ENCODE measurements at regions not wholly inside any gene's neighbourhood (a gene's known extent, or its start where the extent isn't known, plus 50 kb on each side); places are given as distances from the start of the nearest gene placed in this dataset.
"Not testable (repeated sequence)": the region's sequence is repeated elsewhere in the genome, so short reads cannot be mapped to it uniquely, and the experiment has no call there.

DNA sequence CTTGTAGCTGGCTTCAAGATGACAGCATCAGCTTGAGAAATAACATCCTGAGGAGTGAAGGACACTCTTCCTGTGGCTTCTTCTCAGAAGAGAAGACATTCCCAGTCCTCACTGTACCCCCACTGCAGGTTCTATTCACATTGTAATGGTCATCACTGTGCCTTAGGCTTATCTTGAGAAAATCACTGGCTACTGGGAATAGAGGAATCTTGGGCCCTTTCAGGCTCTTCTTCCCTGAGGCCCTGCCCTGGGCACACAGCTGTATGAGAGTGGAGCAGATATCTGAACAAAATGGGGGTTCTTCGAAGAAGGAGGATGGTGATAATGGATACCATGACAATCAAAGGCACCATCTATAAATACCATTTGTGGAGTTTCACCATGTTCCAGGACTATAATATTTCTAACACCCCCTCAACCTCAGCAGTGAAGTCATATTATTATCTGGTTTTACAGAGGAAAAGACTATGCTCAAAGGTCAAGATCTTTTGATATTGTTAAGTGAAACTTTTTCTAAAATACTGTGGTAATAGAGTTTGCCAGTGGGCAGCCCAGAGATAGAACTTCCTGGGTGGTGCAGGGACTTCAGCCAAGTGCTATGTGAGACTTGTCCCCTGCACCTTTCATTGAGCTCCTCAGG is 143.1 kb upstream of the KCNE2 start:
- no peak for DNase-seq

DNA sequence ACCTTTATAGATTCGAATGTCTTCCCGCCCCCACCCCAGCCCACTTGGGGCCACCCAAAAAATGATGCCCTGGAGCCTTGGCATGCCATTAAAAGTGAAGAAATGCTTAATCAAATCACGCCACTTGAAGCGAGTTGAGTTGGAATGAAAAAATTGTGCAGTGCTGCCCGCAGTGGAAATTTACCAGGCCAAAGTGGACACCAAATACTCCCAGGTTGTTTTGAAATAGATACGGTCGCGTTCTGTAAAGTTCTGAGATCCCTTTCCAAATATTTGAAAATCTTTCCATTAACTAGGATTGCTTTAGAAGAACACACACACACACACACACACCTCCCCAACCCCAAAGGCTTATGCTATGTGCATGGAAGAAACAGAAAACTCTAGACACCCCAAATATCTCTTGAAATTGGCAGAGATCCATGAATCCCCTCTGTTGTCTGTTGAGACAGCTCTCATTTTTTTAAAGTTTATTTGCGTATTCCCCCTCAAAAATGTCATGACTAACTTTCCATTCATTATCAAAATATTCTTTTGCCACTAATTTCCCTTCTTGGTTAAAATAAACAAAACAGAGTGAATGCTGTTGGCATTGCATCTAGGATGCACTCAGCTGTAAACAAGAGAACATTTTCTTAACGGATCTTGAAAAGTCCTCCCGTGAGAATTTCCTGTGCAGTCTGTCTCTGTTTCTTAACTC is 142.3 kb upstream of the KCNE2 start:
- no peak for DNase-seq

DNA sequence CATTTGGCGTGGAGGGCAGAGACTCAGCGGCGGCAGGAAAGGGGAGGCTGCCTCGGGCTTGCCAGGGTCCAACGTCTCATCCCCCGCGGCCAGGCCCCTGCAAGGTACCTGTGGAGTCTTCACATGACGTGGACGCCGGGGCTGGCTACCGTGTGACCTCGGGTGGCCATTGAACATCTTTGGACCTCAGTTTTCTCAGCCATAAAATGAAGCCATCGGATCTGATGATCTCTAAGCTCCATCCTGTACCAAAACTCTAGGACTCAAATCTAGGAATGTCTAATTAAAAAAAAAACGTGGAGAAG is 141.8 kb upstream of the KCNE2 start:
- DNase-seq = no peak

DNA sequence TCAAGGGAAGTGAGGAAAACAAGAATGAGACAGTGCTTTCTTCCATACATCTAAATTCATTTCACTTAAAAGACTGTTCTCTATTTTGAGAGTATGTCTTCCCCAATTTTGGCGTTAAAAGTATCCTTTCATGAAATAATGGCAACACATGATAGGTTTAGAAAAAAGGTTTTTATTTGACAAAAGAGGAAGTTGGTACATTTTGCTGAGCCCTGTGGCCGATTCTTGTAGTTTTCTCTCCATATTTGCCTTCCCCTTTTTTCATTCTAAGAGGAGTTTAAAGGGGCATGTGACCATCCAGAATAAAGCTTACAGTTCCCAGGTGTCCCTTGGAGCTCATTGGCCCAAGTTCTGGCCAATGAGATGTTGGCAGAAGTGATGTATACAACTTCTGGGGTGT is 140.4 kb upstream of the KCNE2 start:
- DNase-seq = no peak

DNA sequence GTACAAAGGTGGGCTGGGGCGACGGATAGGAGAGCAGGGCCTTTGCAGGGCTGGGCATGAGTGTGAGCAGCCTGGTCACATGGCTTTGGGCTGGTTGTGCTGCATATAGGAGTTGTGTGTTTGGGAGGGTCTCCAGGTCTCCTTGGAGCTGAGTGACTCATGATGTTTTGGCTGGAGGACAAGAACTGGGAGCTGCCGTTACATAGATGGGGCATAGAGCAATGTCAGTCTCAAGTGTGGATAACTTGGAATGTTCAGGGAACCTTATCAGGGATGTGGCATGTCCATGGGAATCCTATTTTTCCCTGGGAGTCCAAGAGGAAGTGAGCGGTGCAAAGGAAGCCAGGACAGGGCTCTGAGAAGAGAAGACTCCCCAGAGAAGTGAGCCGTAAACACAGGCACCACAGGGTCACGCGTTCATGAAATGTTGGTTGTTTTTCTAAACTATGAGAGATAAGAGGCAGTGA is 136.4 kb upstream of the KCNE2 start:
- no peak for DNase-seq

DNA sequence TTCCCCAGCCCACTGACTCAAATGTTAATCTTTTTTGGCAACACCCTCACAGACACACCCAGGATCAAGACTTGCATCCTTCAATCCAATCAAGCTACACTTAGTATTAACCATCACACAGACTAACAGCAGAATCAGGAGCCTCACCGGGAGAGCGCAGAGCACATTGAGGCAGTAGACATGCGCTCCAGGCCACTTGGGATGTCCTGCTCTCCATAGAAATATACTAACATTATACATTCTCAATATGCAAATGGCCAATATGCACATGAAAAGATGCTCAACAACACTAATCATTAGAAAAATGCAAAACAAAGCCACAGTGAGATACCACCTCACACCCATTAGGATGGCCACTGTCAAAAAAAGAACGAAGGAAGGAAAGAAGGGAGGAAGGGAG is 135.0 kb upstream of the KCNE2 start:
- DNase-seq = no peak

DNA sequence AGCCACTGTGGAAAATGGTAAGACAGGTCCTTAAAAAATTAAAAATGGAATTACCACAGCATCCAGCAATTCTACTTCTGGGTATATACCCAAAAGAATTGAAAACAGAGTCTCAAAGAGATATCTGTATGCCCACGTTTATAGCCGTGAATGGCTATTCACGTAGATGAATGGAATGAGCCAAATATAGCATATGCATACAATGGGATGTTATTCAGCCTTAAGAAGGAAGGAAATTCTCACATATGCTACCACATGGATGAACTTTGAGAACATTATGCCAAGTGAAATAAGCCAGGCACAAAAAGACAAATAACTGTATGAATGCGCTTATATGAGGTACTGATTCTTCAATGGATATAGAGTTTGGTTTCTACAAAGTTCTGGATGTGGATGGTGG is 134.5 kb upstream of the KCNE2 start:
- no peak for DNase-seq

DNA sequence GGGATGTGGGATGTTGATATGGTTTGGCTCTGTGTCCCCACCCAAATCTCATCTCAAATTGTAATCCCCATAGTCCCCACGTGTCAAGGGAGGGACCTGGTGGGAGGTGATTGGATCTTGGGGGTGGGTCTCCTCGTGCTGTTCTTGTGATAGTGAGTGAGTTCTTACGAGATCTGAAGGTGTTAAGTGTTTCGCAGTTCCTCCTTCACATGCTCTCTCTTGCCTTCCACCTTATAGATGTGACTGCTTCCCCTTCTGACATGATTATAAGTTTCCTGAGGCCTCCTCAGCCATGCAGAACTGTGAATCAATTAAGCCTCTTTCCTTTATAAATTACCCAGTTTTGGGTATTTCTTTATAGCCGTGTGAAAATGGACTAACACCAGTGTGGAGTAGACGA is 130.1 kb upstream of the KCNE2 start:
- not testable (repeated sequence) for DNase-seq

DNA sequence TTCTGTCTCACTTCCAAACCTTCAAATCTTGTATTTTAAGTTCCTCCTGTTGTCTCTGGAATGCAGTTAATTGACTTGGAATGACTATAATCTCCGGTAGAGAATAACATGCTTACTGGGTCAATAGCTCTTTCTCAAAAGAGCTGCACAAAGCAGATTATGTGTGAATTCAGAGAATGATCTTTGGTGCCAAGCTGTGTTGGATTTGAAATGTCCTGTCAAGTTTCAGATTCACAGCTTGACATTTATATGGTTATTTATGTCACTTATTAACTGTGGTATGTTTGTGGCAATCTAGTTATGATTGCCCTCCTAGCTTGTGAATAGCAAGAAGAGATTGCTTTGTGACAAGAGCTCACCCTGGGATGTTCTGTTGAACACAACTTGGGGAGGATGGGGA is 128.3 kb upstream of the KCNE2 start:
- DNase-seq = no peak

DNA sequence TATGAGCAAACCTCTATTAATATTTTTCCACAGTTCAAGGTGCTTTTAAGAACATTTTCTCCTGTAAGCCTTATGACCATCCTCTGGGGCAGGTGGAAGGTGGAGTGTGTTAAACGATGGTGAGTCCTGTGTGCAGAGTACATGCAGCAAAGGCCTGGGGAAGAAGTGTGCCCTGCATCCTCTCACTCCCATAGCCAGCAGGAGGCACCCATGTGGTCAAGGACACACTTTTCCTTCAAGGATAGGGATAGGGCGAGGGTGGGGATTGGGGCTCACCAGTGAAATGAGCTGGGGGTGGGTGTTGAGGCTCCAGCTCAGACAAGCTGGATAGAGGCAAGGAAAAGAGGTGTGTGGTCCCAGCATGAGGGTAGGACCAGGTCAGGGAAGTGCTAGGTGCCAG is 120.8 kb upstream of the KCNE2 start:
- DNase-seq = no peak

DNA sequence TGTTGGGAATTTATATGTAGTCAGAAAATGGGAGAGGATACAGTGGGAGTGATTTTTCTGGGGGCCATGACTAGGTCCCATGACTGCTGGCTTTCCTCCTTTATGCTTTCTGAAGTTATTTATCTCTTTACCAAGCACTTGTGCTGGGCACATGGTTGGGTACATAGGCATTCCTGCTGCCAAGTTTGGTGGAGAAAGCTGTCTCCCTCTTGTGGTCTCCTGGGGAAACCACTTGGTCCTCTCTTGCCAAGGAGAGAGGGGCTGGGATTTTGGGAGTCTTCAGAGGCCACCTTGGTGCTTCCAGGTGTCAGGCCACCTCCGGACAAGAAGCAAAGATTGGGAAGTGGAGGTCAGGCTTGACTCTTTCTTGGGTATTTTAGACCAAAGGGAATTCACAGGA is 120.2 kb upstream of the KCNE2 start:
- DNase-seq = peak; percentile 29 to 69

DNA sequence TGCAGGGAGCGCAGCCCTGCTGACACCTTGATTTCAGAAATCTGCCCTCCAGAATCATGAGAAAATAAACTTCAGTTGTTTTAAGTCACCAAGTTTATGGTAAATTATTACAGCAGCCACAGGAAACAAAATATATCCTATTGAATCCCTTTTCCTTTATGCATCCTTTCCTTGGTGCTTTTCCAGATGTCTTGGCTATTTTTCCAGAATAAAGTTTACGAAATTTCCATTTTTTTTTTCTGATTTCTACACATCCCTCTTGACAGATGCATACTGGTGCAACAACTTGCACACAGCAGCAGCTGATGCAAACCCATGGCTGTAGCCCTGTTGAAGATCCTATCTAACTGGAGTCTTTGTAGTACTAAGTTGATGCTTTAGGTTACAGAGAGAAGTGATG is 111.1 kb upstream of the KCNE2 start:
- DNase-seq = no peak

DNA sequence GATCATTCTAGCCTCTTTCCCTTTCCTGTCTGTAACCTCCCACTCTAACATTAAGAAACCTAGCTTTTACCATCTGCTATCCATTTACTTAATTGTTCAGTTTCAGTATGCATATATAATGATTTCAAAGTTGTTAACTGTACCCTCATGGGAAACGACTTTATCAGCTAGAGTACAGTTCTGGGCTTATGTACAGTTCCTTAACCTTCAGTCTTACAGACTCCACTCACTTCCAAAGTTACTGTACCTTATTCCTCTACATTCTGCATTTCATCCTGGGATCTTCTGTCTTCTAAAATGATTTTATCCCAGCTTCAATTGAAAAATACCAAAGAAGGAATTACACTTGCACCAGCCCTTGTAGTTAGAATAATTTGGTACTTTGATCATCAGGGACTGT is 108.7 kb upstream of the KCNE2 start:
- DNase-seq = no peak

DNA sequence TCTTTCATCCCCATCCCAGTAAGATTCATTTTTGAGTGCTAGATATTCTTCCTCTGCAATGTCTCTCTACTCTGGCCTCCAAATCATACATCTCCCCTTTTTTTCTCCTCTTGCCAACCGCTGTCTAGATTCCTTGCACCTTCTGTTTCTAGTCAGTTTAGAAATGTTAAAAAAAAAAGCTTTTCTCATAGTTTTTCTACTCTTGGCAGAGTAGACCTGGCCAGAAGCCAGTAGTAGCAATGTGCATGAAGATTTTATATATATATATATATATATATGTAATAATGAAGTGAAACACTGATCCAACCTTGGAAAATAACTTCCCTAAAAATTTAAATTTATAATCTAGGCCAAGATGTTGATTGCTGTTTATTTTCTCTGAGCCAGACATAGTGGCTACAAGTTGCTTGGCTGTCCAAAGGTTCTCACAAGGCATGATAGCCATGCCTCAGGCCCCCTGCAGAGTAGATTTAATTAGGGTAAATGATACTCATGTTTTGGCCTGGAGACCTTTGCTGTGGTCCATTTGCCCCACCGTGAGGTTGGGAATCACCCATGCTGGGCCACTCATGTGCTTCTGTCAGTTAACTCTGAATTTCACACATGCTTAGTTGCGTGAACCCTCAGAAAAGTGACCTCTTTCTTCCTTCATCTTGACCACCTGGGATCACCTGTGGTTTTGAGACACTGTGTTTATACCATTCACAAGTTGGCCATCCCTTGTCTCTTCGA is 103.4 kb upstream of the KCNE2 start:
- no peak for DNase-seq

DNA sequence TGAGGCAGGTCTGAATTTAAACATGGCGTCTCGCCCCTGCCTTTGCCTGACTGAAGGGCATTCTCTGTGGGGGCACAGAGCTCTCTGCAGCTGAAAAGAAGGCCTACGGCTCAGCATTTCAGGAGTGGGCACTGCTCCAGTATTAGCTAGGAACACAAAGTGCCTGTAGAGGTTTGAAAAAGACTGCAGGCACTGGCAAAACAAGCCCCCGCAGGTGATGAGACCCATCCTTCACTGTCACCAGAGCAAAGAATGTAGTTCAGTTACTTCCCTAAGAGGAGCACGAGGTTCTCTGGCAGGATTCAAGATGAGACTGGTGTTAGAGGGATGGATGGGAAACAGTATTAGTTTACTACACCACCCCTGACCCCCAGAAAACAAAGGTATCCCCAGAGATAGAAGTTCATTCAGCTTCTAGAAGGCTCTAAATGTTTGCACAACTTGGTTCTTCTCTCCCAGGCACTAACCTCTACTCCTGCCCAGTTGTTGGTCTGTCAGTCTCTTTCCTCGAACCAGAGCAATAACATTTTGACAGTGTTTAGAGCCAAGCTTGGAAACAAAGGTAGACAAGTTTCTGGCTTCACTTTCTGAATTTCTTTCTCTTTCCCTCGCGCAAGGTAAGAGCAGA is 101.9 kb upstream of the KCNE2 start:
- DNase-seq = no peak

DNA sequence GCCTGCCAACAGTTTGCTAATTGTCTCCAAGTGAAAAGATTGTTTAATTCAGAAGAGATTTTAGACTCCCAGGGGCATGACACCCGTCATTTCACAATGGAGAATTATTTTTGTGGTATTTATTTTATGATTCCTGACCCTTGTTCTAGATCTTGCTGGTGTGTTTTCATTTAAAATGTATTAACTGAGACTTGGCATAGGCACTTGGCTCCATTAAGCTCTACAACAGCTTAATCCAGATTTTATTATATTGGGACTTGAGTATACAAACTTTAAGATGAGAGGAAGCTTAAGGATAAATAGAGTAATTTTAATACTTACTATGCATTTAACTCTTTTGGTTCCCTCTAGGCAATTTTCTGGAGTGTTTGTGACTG is 101.3 kb upstream of the KCNE2 start:
- no peak for DNase-seq

DNA sequence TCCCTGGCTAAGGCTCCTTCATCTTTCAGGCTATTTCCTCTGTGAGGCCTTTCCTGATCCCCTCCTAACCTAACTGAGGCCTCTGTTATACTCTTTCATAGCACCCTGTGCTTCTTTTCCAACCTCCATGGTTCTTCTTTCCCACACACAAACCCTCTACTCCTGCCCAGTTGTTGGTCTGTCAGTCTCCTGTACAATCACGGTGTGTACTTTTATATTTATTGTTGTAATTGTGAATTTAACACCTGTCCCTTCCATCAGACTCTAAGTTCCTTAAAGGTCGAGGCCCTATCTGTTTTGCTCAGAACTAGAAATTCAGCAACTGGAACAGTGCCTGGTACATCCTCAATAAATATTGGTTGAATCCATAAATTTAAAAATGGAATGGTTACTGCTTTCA is 100.2 kb upstream of the KCNE2 start:
- DNase-seq = no peak

DNA sequence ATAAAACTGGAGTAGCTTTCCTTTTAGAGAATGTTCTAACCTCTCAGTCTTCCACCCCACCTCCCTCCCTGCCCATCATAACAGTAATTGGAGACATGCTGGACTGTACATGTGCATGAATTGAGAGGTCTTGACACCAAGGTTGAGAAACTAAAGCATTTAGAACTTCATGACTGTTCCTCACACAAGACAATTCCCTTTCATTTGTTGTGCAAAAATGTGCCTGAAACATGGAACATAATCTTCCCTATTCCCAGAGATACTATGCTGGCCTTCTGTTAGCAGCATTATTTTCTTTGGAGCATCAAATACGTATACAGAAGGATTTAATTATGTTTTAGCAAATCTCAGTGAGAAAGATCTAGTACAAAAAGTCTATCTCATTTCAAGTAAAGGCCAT is 97.5 kb upstream of the KCNE2 start:
- DNase-seq = no peak

DNA sequence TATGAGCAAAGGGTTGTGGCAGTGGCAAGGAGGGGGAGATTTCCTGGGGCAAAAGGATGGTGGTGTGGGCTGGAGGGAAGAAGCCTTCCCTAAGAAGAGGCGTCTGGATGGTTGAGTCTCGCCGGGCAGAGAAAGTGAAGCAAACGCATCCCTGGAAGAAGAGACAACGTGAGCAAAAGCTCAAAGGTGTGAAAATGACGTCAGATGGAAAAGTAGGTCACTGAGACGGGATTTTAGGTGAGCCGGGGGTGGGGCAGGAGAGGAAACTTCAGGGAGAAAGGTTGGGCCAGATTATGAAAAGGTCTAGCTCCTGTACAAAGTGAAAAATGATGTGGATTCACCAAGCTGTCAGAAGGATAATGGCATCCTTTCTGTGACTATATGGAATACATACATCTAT is 95.3 kb upstream of the KCNE2 start:
- no peak for DNase-seq

DNA sequence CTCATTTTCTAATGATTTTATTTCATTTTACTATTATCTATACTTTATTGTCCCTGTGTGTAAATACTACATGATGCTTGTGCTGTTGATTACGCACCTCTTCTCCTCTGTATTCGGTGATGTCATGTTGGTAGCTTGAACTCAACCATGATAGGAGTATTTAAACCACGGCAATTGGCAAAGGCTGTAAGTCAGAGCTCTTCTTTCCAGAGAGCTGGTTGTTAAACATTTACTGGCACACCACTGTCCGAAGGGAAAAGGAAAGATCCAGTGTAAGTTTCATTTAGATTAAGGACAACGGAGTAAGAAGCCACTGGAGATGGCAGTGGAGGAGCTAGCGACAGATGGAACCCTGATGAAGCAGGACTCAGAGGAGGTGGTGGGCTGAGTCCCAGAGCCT is 93.4 kb upstream of the KCNE2 start:
- DNase-seq = no peak

DNA sequence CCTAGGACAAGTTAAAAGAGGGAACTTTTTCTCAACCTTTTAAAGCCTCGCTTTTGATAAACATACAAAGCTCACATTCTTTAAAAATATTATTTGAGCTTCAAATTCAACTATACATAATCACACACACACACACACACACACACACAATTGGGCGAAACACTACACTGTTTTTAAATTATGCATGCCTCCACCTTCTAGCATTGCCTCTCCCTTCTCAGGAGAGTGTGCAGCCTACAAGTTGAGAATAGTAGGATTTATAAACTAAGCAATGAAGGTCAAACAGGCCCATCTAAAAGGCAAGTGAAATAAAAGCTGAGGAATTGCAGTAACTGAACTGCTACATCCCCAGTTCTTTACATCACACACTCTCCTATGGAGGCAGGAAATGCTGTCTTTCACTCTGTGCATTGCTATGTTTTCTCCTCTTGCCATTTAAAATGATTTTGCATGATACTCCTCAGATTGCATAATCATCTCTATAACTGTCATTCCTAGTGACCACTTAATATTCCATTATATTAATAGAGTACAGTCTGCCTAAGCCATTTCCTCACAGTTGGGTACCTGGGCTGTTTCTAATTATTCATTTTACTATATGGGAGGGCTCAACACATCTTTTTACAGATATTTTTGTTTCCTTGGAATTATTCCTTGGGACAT is 92.5 kb upstream of the KCNE2 start:
- no peak for DNase-seq

DNA sequence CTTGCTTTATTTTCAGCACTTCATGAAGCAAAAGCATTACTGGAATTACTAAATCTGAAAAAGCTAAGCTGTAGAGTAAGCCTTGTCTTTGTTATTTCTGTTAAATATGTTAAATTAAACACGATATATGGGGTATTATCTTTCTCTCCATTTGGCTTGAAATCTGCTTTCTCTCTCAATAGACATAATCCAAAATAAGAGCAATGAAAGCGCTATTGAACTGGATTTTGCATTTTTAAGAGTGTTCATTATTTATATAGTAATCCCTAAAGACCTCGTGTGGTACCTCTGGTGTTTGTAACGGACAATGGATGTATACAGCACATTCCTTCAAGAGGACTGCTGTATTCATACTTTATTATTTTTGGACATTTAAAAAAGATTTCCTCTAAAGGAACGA is 91.5 kb upstream of the KCNE2 start:
- DNase-seq = peak in 1 of 2 experiments; percentile 45

DNA sequence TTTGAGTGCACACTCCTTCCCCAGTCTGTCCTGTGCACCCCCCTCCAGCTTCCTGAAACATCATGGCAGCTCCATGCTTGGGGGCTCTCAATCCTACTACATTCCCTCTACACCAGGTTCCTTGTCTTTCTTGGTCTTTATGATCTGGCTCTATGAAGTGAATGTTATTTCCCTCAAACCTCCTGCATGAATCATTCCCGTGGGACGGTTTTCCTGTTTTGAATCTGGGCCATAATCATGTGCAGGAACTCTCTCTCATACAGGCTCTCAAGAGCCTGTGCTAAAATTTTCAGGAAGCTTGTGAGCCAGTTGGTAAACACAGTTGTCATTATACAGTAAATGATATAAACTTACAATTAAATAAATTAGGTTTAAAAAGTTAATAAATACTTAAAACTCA is 89.8 kb upstream of the KCNE2 start:
- DNase-seq = no peak

Data from NCI-H524 (cell line).